Left cardiac atrium (tissue), 4 donors: ENCODE measurements at regions not wholly inside any gene's neighbourhood (a gene's known extent, or its start where the extent isn't known, plus 50 kb on each side); places are given as distances from the start of the nearest gene placed in this dataset.

Source experiments
- ATAC-seq, 2 donors: fragments of 200-7000 bp; cut with Tn5 transposase; one replicate each; pipeline ENCODE4 v1.9.1; 2020; ENCODE audit warnings: mild to moderate bottlenecking in 2 of 2, moderate library complexity in 2 of 2
- DNase-seq: peaks from one replicate; pipeline ENCODE4 v3.0.0-alpha.2; 2020
- intact Hi-C, 2 donors: fragments of 100-400 bp; cut with DNase I; formaldehyde crosslinking; loops; one replicate each; pipeline versions ENCODE4 v1.14.1 to v1.15.1; 2022 to 2023
- donor health status: DM: no; HTN: yes; CAD: no.
- donor health status: DM: no; HTN: yes; CAD: no; lungs with severe emphysema.
- donor health status: DM: yes; HTN: yes; CAD: no.
- donor health status: Dilated cardiomyopathy.

GRCh38 chr10:78879621-78880020, 189.1 kb upstream of the ZMIZ1 start:
- intact Hi-C loops, result no loop called here
- DNase-seq, result no peak
- no peak for ATAC-seq

- intact Hi-C loops, result no loop called here
- DNase-seq (no peak), ATAC-seq (no peak)
These were observed 182.6 kb upstream of the ZMIZ1 start for GRCh38 chr10:78886129-78886528.

- ATAC-seq (no peak), DNase-seq (no peak)
- intact Hi-C loops, result no loop called here
These were observed 179.2 kb upstream of the ZMIZ1 start for GRCh38 chr10:78889536-78890063.

- intact Hi-C loops, result no loop called here
- no peak for ATAC-seq
- no peak for DNase-seq
These were observed 178.3 kb upstream of the ZMIZ1 start for GRCh38 chr10:78890506-78890905.

- intact Hi-C loops, result no loop called here
- ATAC-seq (no peak), DNase-seq (no peak)
These were observed 177.0 kb upstream of the ZMIZ1 start for GRCh38 chr10:78891741-78892140.

GRCh38 chr10:78892338-78893176, 176.2 kb upstream of the ZMIZ1 start:
- DNase-seq, result no peak
- intact Hi-C loops, result no loop called here
- ATAC-seq, result no peak

GRCh38 chr10:78893217-78893616, 175.5 kb upstream of the ZMIZ1 start:
- no peak for DNase-seq
- no peak for ATAC-seq
- intact Hi-C loops, result no loop called here

GRCh38 chr10:78894089-78894840, 174.5 kb upstream of the ZMIZ1 start:
- DNase-seq, result no peak
- intact Hi-C loops, result no loop called here
- no peak for ATAC-seq

GRCh38 chr10:78894841-78895195, 173.9 kb upstream of the ZMIZ1 start:
- DNase-seq, result no peak
- intact Hi-C loops, result no loop called here
- no peak for ATAC-seq

- no peak for DNase-seq
- no peak for ATAC-seq
- intact Hi-C loops, result no loop called here
These were observed 173.3 kb upstream of the ZMIZ1 start for GRCh38 chr10:78895469-78895868.

GRCh38 chr10:78896159-78896928, 172.4 kb upstream of the ZMIZ1 start:
- intact Hi-C loops, result no loop called here
- ATAC-seq, result no peak
- DNase-seq, result no peak

GRCh38 chr10:78898341-78899097, 170.2 kb upstream of the ZMIZ1 start:
- ATAC-seq (no peak), DNase-seq (no peak)
- intact Hi-C loops, result no loop called here

GRCh38 chr10:78899098-78899754, 169.5 kb upstream of the ZMIZ1 start:
- DNase-seq (no peak), ATAC-seq (no peak)
- intact Hi-C loops, result no loop called here

- peak; percentile 87 to 90 for ATAC-seq
- peak; percentile 40 for DNase-seq
- intact Hi-C loops, result no loop called here
These were observed 168.6 kb upstream of the ZMIZ1 start for GRCh38 chr10:78899996-78900714.

- DNase-seq (no peak), ATAC-seq (no peak)
- intact Hi-C loops, result no loop called here
These were observed 167.9 kb upstream of the ZMIZ1 start for GRCh38 chr10:78900715-78901430.

- intact Hi-C loops, result no loop called here
- ATAC-seq, result no peak
- DNase-seq, result no peak
These were observed 167.1 kb upstream of the ZMIZ1 start for GRCh38 chr10:78901694-78902093.

GRCh38 chr10:78902815-78903214, 166.0 kb upstream of the ZMIZ1 start:
- intact Hi-C loops, result no loop called here
- DNase-seq (no peak), ATAC-seq (no peak)
